ENCODE measurements at regions not wholly inside any gene's neighbourhood (a gene's known extent, or its start where the extent isn't known, plus 50 kb on each side); places are given as distances from the start of the nearest gene placed in this dataset.

DNA sequence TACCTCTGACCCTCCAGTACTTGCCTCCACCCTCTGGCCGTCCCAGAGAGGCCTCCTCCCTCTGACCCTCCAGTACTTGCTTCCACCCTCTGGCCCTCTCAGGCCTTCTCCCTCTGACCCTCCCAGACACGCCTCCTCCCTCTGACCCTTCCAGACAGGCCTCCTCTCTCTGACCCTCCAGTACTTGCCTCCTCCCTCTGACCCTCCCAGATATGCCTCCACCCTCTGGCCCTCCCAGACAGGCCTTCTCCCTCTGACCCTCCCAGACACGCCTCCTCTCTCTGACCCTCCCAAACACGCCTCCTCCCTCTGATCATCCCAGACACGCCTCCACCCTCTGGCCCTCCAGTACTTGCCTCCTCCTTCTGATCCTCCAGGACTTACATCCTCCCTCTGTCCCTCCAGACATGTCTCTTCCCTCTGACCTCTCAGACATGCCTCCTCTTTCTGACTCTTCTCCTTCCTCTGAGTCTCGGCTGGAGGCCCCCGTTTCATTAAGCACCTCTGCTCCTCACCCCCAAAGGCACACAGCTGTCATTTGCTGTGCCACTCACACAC, 71.9 kb downstream of the PHETA1 start:
- POLR2A ChIA-PET, result no interaction called here
- H3K4me1 ChIP-seq (ENCODE audit: control insufficient read depth, insufficient read depth, low read length), result no peaks in the 10 kb centered on the region
- TF ChIP-seq, protein P1, sequence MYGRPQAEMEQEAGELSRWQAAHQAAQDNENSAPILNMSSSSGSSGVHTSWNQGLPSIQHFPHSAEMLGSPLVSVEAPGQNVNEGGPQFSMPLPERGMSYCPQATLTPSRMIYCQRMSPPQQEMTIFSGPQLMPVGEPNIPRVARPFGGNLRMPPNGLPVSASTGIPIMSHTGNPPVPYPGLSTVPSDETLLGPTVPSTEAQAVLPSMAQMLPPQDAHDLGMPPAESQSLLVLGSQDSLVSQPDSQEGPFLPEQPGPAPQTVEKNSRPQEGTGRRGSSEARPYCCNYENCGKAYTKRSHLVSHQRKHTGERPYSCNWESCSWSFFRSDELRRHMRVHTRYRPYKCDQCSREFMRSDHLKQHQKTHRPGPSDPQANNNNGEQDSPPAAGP (tag by site-specific recombination; IDR thresholded peaks at IDR 0.05), result 0 out of 2 replicates have a peak, but pooled peaks have one; percentile 20
- TF ChIP-seq GFI1B (tag by site-specific recombination; IDR thresholded peaks at IDR 0.05), result no peak
- TF ChIP-seq ZNF747 (tag by site-specific recombination; IDR thresholded peaks at IDR 0.05), result no peak
- no peak for TF ChIP-seq GLIS1 (tag by site-specific recombination; IDR thresholded peaks at IDR 0.05)
- TF ChIP-seq ZNF792 (tag by site-specific recombination; IDR thresholded peaks at IDR 0.05), result no peak
- no peak for TF ChIP-seq ZNF423 (tag by site-specific recombination; IDR thresholded peaks at IDR 0.05)
- 0 out of 2 replicates have a peak, but pooled peaks have one; percentile 22 for TF ChIP-seq KLF8 (tag by site-specific recombination; IDR thresholded peaks at IDR 0.05)
- TF ChIP-seq KLF9 (tag by site-specific recombination; IDR thresholded peaks at IDR 0.05; ENCODE audit: low read depth), result 0 out of 2 replicates have a peak, but pooled peaks have one; percentile 29
- H3K4me3 ChIP-seq (ENCODE audit: low read depth, low read length), result no peak overlapping the region
- H3K9me3 ChIP-seq (ENCODE audit: control insufficient read depth, insufficient read depth, low read depth, low read length), result no peaks in the 10 kb centered on the region
- CTCF ChIA-PET, result interaction anchor here (8.3 kb wide), 1 partner anchor 273 kb away, joined by 105 read pairs; no protein-coding TSS in a partner anchor
- H3K27ac ChIP-seq (ENCODE audit: extremely low read depth, low read depth, low read length), result no peak overlapping the region
- H3K36me3 ChIP-seq (ENCODE audit: control insufficient read depth in 2 of 2, insufficient read depth in 1 of 2, low read length in 2 of 2), result peaks cover 0 to 1% of the 10 kb centered on the region in 2 experiments; a peak in 1 of 3 replicates

DNA sequence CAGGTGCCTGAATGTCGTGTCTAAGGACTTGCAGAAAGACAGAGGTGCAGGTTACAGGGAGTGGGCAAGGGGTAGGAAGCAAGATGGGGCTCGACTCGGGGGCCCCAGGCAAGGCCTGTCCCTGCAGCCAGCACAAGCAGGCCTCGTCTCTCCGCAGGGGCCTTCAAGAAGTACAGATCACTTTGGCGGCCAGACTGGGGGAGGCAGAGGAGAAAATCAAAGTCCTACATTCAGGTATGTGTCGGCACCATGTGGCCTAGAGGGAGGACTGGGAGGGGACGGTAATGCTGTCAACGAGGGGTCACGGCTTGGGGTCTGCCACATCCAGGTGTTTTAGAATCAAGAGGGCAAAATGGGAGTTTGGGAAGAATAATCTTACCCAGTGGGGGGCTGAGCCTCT, 73.7 kb downstream of the PHETA1 start:
- POLR2A ChIA-PET, result no interaction called here
- H3K9me3 ChIP-seq (ENCODE audit: control insufficient read depth, insufficient read depth, low read depth, low read length), result no peaks in the 10 kb centered on the region
- CTCF ChIA-PET, result no interaction called here
- H3K36me3 ChIP-seq (ENCODE audit: control insufficient read depth in 2 of 2, insufficient read depth in 1 of 2, low read length in 2 of 2), result peaks cover 0 to 6% of the 10 kb centered on the region in 2 experiments; a peak in 1 of 3 replicates
- no peak overlapping the region for H3K4me3 ChIP-seq (ENCODE audit: low read depth, low read length)
- H3K27ac ChIP-seq (ENCODE audit: extremely low read depth, low read depth, low read length), result no peak overlapping the region
- no peak for TF ChIP-seq ZNF138 (tag by site-specific recombination; IDR thresholded peaks at IDR 0.05; ENCODE audit: borderline replicate concordance)
- no peak for TF ChIP-seq ZNF654 (tag by site-specific recombination; IDR thresholded peaks at IDR 0.05; ENCODE audit: low read depth)
- no peak for TF ChIP-seq ZNF416 (tag by site-specific recombination; IDR thresholded peaks at IDR 0.05)
- no peak for TF ChIP-seq GFI1B (tag by site-specific recombination; IDR thresholded peaks at IDR 0.05)
- no peak for TF ChIP-seq ZNF114 (tag by site-specific recombination; IDR thresholded peaks at IDR 0.05)
- H3K4me1 ChIP-seq (ENCODE audit: control insufficient read depth, insufficient read depth, low read length), result no peaks in the 10 kb centered on the region

DNA sequence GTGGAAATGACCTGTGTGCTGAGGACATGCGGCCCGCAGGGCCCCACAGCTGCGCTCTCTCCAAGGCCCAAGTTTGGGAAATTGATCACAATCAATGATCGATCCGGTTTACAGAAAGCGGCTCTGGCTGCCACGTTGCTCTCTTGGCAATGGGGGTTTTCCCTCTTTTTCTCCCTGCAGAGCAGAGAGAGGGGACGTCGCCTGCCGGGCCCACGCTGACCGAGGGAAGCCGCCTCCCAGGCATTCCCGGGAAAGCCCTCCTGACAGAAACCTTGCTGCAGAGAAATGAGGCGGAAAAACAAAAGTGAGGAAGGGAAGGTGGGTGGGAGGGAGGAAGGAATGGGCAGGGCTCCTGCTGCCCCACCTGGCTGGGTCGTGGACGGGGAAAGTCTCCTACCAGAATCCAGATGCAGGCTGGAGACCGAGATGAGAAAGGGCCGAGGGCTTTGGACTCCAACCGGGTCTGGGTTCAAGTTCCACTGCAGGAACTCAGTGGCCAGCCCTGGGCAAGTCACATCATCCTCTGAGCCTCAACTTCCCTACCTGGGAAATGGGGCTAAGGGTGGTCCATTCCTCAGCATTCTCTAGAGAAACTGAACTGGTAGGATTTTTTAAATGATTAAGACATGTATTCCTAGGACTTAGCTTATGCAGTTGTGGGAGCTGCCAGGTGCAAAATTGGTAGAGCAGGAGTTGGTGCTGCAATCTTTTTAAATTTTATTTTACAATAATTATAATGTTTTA, 75.5 kb downstream of the PHETA1 start:
- Histone ChIP-seq H3K27ac (ENCODE audit: extremely low read depth, low read depth, low read length) (no peak overlapping the region), H3K4me1 (ENCODE audit: control insufficient read depth, insufficient read depth, low read length) (no peaks in the 10 kb centered on the region), H3K4me3 (ENCODE audit: low read depth, low read length) (no peak overlapping the region), H3K9me3 (ENCODE audit: control insufficient read depth, insufficient read depth, low read depth, low read length) (no peaks in the 10 kb centered on the region), H3K36me3 (ENCODE audit: control insufficient read depth in 2 of 2, insufficient read depth in 1 of 2, low read length in 2 of 2) (peaks cover 0 to 6% of the 10 kb centered on the region in 2 experiments; a peak in 1 of 3 replicates)
- ChIA-PET POLR2A (no interaction called here), CTCF (no interaction called here)
- no peak for TF ChIP-seq ZSCAN23 (tag by site-specific recombination; IDR thresholded peaks at IDR 0.05)
- TF ChIP-seq SALL2 (tag by site-specific recombination; IDR thresholded peaks at IDR 0.05; ENCODE audit: borderline replicate concordance), result no peak
- TF ChIP-seq, protein P2, sequence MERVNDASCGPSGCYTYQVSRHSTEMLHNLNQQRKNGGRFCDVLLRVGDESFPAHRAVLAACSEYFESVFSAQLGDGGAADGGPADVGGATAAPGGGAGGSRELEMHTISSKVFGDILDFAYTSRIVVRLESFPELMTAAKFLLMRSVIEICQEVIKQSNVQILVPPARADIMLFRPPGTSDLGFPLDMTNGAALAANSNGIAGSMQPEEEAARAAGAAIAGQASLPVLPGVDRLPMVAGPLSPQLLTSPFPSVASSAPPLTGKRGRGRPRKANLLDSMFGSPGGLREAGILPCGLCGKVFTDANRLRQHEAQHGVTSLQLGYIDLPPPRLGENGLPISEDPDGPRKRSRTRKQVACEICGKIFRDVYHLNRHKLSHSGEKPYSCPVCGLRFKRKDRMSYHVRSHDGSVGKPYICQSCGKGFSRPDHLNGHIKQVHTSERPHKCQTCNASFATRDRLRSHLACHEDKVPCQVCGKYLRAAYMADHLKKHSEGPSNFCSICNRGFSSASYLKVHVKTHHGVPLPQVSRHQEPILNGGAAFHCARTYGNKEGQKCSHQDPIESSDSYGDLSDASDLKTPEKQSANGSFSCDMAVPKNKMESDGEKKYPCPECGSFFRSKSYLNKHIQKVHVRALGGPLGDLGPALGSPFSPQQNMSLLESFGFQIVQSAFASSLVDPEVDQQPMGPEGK (tag by site-specific recombination; IDR thresholded peaks at IDR 0.05), result no peak

All from HEK293 (cell line).